Dendritic cell treated with granulocyte-macrophage colony-stimulating factor and Interleukin-4, amounts not matched to agents 40 ng/mL and 50 ng/mL, for 4 days (primary cell): ENCODE measurements at regions not wholly inside any gene's neighbourhood (a gene's known extent, or its start where the extent isn't known, plus 50 kb on each side); places are given as distances from the start of the nearest gene placed in this dataset.

Experiments
- H3K27ac Mint-ChIP-seq: one replicate; pipeline ENCODE4 v1.8.0; 2022; ENCODE audit warnings: mild to moderate bottlenecking, mixed read lengths
- H3K27me3 Mint-ChIP-seq: one replicate; pipeline ENCODE4 v1.8.0; 2022; ENCODE audit warnings: mild to moderate bottlenecking, mixed read lengths
- H3K36me3 Mint-ChIP-seq: one replicate; pipeline ENCODE4 v1.8.0; 2022; ENCODE audit warnings: low read depth, mixed read lengths
- H3K4me1 Mint-ChIP-seq: one replicate; pipeline ENCODE4 v1.8.0; 2022; ENCODE audit warnings: low read depth, mixed read lengths
- H3K4me3 Mint-ChIP-seq: one replicate; pipeline ENCODE4 v1.8.0; 2022; ENCODE audit warnings: mild to moderate bottlenecking, moderate library complexity, mixed read lengths
- H3K9me3 Mint-ChIP-seq: one replicate; pipeline ENCODE4 v1.8.0; 2022; ENCODE audit warnings: mixed read lengths
- intact Hi-C: fragments of 100-400 bp; cut with micrococcal nuclease; formaldehyde crosslinking; loops from one replicate; pipeline ENCODE4 v1.15.0; 2022

DNA sequence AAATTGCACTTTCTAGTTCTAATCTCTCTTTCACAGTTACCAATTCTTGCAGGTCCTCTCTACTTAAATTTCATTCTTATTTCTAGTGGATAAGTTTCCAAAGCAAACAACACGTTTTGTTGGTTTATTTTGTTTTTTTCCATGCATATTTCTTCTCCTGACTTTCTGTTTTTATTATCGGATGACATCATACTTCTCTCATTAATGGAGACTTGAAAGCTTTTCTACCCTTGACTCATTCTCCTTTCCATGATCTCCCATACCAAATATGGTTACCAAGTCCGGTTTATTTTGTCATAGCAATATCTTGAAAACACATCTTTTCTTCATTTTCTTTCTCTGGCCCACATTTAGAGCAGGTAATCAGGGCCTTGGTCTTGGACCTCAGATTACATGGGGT, 796.5 kb downstream of the GALC start:
- intact Hi-C loops: no loop called here
- Mint-ChIP-seq H3K9me3 (peaks cover 38% of the 10 kb centered on the region), H3K4me3 (no peak overlapping the region), H3K36me3 (no peaks in the 10 kb centered on the region), H3K27me3 (no peaks in the 10 kb centered on the region), H3K27ac (no peak overlapping the region), H3K4me1 (no peaks in the 10 kb centered on the region)

DNA sequence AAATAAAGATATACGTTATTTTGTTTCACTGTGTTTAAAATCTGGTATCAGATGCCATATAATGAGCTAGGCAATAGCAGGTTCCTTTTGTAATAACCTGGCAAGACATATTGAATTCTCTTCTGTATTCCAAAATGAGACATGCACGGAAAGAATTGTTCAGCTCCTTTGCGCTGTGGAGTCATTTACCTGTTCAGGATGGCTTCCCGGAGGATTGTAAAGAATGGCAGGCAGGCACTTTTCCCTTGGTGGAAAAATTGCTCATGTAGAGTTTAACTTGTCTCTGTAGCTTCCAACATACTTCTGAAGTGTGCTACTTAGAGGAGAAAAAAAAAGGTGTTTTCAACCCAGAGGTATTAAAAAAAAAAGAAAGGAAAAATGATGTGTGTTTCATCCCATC, 805.2 kb downstream of the GALC start:
- Mint-ChIP-seq H3K4me3 (no peak overlapping the region), H3K4me1 (no peaks in the 10 kb centered on the region), H3K9me3 (peaks cover 46% of the 10 kb centered on the region), H3K36me3 (no peaks in the 10 kb centered on the region), H3K27ac (no peak overlapping the region), H3K27me3 (no peaks in the 10 kb centered on the region)
- intact Hi-C loops: no loop called here

DNA sequence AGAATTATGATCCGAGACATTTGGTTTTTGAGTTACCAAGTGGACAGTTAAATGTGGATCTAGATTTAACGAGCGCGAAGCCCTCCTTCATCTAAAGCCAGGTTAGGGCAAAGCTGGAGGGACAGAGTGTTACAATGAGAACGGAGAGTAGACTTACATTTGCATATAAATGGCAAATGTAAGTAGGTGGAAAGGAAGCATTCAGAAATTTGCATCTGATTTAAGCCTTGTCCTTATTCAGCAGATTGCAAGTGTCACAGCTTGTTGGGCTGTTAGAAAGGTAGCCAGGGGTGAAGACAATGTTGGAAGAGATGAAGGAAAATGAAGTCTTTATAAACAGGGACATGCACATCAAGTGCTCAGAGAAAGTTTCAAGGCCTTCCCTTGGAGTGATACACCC, 806.2 kb downstream of the GALC start:
- no peaks in the 10 kb centered on the region for H3K36me3 Mint-ChIP-seq
- H3K9me3 Mint-ChIP-seq: peaks cover 42% of the 10 kb centered on the region
- intact Hi-C loops: no loop called here
- H3K27me3 Mint-ChIP-seq: no peaks in the 10 kb centered on the region
- no peak overlapping the region for H3K4me3 Mint-ChIP-seq
- no peaks in the 10 kb centered on the region for H3K4me1 Mint-ChIP-seq
- no peak overlapping the region for H3K27ac Mint-ChIP-seq

DNA sequence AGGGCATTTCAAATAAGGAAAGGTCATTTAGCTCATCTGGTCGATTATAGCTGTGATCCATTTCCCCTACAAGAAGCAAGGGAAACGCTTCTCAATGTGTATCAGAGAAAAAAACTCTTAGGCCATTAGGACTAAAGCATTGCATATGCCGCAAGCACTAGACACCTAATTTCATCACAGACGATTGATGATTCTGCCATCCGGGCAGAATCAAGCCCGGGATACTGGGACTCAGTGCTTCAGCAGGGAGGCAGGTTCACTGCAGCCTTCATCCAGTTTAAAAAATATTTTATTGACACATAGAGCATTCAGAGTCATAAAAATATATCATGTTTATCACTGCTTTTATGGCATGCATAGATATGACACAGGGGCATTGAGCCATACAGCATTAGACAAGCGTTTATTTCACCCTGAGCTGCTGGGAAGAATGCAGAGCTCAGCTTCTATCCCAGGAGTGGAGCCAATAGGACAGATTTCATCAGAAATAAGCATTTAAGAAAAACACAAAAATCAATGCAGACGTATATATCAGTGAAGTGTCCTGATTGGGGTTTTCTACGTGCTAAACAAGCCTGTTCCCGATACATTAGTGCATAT, 806.9 kb downstream of the GALC start:
- no peaks in the 10 kb centered on the region for H3K27me3 Mint-ChIP-seq
- H3K4me1 Mint-ChIP-seq: no peaks in the 10 kb centered on the region
- no peak overlapping the region for H3K27ac Mint-ChIP-seq
- no peaks in the 10 kb centered on the region for H3K36me3 Mint-ChIP-seq
- intact Hi-C loops: no loop called here
- no peak overlapping the region for H3K4me3 Mint-ChIP-seq
- peaks cover 35% of the 10 kb centered on the region for H3K9me3 Mint-ChIP-seq

DNA sequence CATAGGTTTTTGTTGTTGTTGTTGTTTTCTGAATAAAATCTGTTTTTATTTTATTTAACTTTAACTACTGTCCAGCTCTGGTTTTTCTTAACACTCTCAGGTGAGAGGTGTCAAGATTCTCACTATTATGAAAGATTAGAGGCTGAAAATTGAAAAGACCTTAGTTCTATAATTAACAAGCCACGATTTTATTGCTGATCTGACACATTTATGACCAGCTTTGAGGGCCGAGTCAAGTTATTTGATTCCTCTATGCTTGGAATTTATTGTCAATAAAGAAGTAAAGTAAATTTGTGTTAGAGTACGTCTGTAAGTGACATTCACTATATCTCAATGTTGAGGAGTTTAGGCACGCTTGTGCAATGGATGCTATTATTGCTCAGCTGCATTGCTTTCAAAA, 808.8 kb downstream of the GALC start:
- no peak overlapping the region for H3K27ac Mint-ChIP-seq
- intact Hi-C loops: no loop called here
- no peak overlapping the region for H3K4me3 Mint-ChIP-seq
- H3K9me3 Mint-ChIP-seq: peaks cover 32% of the 10 kb centered on the region
- no peaks in the 10 kb centered on the region for H3K4me1 Mint-ChIP-seq
- no peaks in the 10 kb centered on the region for H3K36me3 Mint-ChIP-seq
- no peaks in the 10 kb centered on the region for H3K27me3 Mint-ChIP-seq

DNA sequence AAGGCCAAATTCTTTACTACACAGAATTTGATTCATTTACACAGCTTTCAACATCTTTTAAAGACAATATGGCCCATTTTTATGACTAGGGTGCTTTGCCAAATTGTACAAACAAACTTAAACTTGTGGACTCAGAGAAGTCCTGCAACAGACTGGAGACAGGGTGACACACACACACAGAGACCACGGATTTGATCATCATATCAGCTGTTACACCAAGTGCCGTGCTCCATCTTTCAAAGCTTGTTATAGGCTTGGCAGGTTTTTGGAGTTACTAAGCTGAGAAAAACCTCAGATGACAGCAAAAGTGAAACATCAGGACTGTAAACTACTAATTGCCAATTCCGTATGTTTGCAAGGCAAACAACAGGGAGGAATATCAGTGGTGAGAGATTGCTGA, 811.7 kb downstream of the GALC start:
- Mint-ChIP-seq H3K4me1 (no peaks in the 10 kb centered on the region), H3K4me3 (no peak overlapping the region), H3K36me3 (no peaks in the 10 kb centered on the region), H3K27me3 (no peaks in the 10 kb centered on the region), H3K27ac (no peak overlapping the region), H3K9me3 (peaks cover 44% of the 10 kb centered on the region)
- intact Hi-C loops: no loop called here

DNA sequence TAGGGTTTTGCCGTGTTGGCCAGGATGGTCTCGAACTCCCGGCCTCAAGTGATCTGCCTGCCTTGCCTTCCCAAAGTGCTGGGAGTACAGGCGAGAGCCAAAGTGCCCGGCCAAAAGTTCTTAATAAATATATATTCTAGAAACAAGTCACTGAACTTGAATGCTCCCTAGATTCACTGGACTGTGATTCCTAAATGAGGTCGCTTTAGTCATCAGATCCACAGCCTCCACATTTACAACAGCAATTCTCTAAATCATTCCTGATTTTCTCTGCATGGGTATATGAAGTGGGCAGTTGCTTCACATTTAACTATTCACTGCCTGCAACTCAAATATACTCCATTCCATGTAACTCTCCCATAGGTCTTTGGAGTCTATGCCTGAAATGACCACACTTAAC, 813.0 kb downstream of the GALC start:
- Mint-ChIP-seq H3K9me3 (peaks cover 47% of the 10 kb centered on the region), H3K4me1 (no peaks in the 10 kb centered on the region), H3K36me3 (no peaks in the 10 kb centered on the region), H3K27ac (no peak overlapping the region), H3K4me3 (no peak overlapping the region), H3K27me3 (no peaks in the 10 kb centered on the region)
- intact Hi-C loops: no loop called here

DNA sequence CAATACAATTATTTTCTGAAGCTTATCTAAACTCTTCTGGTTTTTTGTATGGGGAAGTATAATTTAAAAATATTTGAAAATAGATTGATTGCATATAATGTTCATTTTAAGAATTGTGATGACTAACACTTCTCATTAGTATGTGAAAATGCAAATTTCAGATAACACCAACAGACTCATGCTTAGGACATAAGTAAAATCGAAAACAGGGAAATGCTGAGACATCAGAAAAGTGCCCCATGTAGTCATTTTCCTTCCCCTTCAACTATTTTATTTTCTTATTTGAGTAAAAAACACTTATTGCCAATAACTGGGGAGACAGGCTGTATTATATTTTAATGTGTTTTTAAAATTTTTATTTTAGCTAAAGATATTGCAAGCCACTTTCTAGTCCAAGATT, 814.7 kb downstream of the GALC start:
- Mint-ChIP-seq H3K36me3 (no peaks in the 10 kb centered on the region), H3K27me3 (no peaks in the 10 kb centered on the region), H3K4me1 (no peaks in the 10 kb centered on the region), H3K4me3 (no peak overlapping the region), H3K27ac (no peak overlapping the region), H3K9me3 (peaks cover 38% of the 10 kb centered on the region)
- intact Hi-C loops: no loop called here

DNA sequence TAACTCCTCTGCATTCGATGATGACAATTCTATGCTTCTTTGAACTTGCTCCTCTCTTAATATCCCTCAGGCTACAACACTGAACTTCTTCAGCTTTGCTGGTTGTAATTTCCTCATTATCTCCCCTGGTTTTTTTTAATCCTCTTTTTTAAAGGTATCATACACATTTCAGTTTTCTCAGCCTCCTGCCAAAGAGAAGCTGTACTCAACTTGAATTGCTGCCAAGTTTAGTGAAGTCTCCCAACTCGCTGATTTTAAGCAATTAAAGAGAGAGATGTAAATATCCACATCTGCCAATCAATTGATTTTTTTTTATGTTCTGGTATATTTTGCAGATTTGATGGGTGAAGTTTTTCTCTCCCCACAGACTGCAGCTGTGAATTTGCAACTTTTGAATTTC, 817.8 kb downstream of the GALC start:
- intact Hi-C loops: no loop called here
- no peaks in the 10 kb centered on the region for H3K27me3 Mint-ChIP-seq

DNA sequence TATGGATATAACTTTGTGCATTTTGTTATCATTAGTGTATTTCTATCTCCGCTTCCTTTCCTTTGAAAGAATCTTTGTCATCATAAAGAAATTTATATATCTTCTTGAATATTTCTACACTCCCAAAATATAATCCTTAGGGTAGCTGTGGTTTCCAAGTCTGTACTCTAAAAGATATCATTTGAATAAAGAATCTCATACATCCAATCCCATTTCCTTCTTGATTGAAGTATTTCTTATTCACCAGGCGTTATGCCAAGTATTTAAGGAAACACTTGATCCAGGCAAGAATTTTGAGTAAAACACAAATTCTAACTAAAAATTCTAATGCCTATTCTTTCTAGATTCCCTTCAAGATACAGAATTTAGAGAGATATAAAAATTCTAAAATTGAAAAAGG, 821.8 kb downstream of the GALC start:
- H3K36me3 Mint-ChIP-seq: no peaks in the 10 kb centered on the region
- intact Hi-C loops: no loop called here
- H3K4me3 Mint-ChIP-seq: no peak overlapping the region
- peaks cover 22% of the 10 kb centered on the region for H3K9me3 Mint-ChIP-seq
- no peak overlapping the region for H3K27ac Mint-ChIP-seq
- no peaks in the 10 kb centered on the region for H3K27me3 Mint-ChIP-seq
- H3K4me1 Mint-ChIP-seq: no peaks in the 10 kb centered on the region

More for the DNA sequence above, 817.8 kb downstream of the GALC start:
- Mint-ChIP-seq H3K27ac (no peak overlapping the region), H3K4me1 (no peaks in the 10 kb centered on the region), H3K4me3 (no peak overlapping the region), H3K9me3 (peaks cover 39% of the 10 kb centered on the region), H3K36me3 (no peaks in the 10 kb centered on the region)

DNA sequence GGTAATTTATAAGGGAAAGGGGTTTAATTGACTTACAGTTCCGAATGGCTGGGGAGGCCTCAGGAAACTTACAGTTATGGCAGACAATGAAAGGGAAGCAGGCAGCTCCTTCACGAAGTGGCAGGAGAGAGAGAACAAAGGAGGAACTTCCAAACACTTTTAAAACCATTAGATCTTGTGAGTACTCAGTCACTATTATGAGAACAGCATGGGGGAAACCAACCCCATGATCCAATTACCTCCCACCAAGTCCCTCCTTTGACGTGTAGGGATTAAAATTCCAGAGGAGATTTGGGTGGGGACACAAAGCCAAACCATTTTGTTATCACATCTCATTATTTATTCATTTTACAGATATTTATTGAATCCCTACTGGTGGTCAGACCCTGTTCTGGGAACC, 822.8 kb downstream of the GALC start:
- H3K4me1 Mint-ChIP-seq: no peaks in the 10 kb centered on the region
- H3K27me3 Mint-ChIP-seq: no peaks in the 10 kb centered on the region
- H3K4me3 Mint-ChIP-seq: no peak overlapping the region
- no peak overlapping the region for H3K27ac Mint-ChIP-seq
- no peaks in the 10 kb centered on the region for H3K36me3 Mint-ChIP-seq
- peaks cover 21% of the 10 kb centered on the region for H3K9me3 Mint-ChIP-seq
- intact Hi-C loops: no loop called here

DNA sequence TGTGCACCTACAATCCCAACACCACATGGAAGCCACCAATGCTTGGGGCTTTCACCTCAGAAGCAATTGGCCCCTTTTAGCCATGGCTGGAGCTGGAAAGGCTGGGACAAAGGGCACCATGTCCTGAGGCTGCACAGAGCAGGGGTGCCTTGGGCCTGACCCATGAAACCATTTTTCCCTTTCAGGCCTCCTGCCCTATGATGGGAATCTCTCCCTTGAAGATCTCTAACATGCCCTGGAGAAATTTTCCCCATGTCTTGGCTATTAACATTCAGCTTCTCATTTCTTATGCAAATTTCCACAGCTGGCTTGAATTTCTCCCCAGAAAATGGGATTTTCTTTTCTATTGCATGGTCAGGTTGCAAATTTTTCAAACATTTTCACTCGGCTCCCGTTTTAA, 823.6 kb downstream of the GALC start:
- intact Hi-C loops: no loop called here
- H3K9me3 Mint-ChIP-seq: peaks cover 22% of the 10 kb centered on the region
- no peak overlapping the region for H3K4me3 Mint-ChIP-seq
- H3K27ac Mint-ChIP-seq: no peak overlapping the region
- H3K4me1 Mint-ChIP-seq: no peaks in the 10 kb centered on the region
- no peaks in the 10 kb centered on the region for H3K36me3 Mint-ChIP-seq
- no peaks in the 10 kb centered on the region for H3K27me3 Mint-ChIP-seq

DNA sequence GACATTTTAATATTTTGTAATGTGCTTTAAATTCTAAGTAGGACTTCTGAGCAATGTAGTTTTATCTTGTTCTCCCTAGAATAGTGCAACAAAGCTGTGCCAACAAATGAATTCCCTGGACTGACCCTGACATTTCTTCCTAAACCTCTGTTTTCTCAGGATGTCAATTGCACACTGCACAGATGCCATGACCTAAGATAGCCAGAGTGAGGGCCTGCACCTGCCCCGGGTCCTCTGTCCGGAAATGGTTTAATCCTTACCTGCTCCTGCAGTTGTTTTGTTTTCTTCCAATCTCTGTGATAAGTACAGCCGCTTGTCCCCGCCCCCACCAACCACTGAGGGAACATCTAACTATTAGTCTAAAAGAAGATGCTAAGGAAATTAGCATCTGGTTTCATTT, 831.5 kb downstream of the GALC start:
- intact Hi-C loops: no loop called here
- Mint-ChIP-seq H3K4me1 (no peaks in the 10 kb centered on the region), H3K27ac (no peak overlapping the region), H3K27me3 (no peaks in the 10 kb centered on the region), H3K4me3 (no peak overlapping the region), H3K9me3 (peaks cover 30% of the 10 kb centered on the region), H3K36me3 (no peaks in the 10 kb centered on the region)

DNA sequence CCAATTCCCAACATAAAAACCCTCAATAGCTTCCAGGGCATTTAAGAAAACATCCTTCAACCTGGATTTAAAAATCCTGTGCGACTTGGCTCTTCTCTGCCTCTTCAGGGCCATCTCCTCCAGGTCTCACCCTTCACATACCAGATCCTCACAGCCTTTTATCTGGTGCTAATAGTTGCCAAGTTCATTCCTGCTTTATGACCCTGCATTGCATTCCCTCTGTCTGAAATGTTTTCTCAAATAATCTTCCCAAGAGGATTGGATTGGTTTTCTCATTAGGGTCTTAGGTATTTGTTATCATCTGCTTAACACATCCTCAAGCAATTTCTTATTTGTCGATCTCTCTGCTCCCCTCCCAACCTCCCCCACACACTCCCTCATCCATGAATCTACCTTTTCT, 832.0 kb downstream of the GALC start:
- Mint-ChIP-seq H3K4me3 (no peak overlapping the region), H3K36me3 (no peaks in the 10 kb centered on the region), H3K4me1 (no peaks in the 10 kb centered on the region), H3K9me3 (peaks cover 30% of the 10 kb centered on the region), H3K27me3 (no peaks in the 10 kb centered on the region), H3K27ac (no peak overlapping the region)
- intact Hi-C loops: no loop called here

DNA sequence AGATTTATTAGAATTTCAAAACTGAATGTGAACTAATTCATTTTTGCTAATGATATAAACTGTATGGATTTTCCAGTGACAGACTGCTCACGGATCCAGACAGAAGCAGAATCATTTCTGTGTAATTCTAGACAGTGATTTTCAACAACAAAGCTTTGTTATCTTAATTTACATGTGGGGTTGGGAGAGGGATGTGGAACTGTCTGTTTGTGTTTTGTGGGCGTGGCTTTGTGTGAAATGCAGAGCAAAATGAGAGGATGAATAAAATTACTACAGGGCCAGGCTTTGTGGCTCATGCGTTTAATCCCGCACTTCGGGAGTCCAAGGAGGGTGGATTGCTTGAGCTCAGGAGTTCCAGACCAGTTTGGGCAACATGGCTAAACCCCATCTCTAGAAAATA, 834.7 kb downstream of the GALC start:
- Mint-ChIP-seq H3K27ac (no peak overlapping the region), H3K4me1 (no peaks in the 10 kb centered on the region), H3K27me3 (no peaks in the 10 kb centered on the region), H3K4me3 (no peak overlapping the region), H3K9me3 (peaks cover 18% of the 10 kb centered on the region), H3K36me3 (no peaks in the 10 kb centered on the region)
- intact Hi-C loops: no loop called here
